KMS-11 (cell line): ENCODE measurements at regions not wholly inside any gene's neighbourhood (a gene's known extent, or its start where the extent isn't known, plus 50 kb on each side); places are given as distances from the start of the nearest gene placed in this dataset.

Experiments
- H2AFZ ChIP-seq: fragments of 200-600 bp; sonication (generic); 2 replicates; pipeline ENCODE4 v1.6.1; 2016; ENCODE audit warnings: antibody characterized with exemption, mixed run types, low read depth
- H3K27ac ChIP-seq: fragments of 200-600 bp; sonication (generic); 2 replicates; pipeline ENCODE4 v1.6.1; 2016; ENCODE audit warnings: mild to moderate bottlenecking, mixed run types
- H3K27me3 ChIP-seq: fragments of 200-600 bp; sonication (generic); 2 replicates; pipeline ENCODE4 v1.6.1; 2017; ENCODE audit warnings: mild to moderate bottlenecking, low read depth, mixed run types, moderate library complexity; ENCODE audit not compliant: insufficient read depth
- H3K36me3 ChIP-seq: fragments of 200-600 bp; sonication (generic); 2 replicates; pipeline ENCODE4 v1.6.1; 2017; ENCODE audit warnings: mild to moderate bottlenecking, mixed run types; ENCODE audit not compliant: insufficient read depth
- H3K4me1 ChIP-seq: fragments of 200-600 bp; sonication (generic); 2 replicates; pipeline ENCODE4 v1.6.1; 2016; ENCODE audit warnings: mild to moderate bottlenecking, low read depth, mixed run types; ENCODE audit not compliant: poor library complexity, severe bottlenecking
- H3K4me2 ChIP-seq: fragments of 200-600 bp; sonication (generic); 2 replicates; pipeline ENCODE4 v1.7.0; 2016; ENCODE audit warnings: mild to moderate bottlenecking, mixed run types
- H3K4me3 ChIP-seq: fragments of 200-600 bp; sonication (generic); IDR thresholded peaks from 2 replicates; pipeline ENCODE4 v1.6.1; 2017; ENCODE audit warnings: low read depth, low read length, mixed read lengths; ENCODE audit not compliant: insufficient read depth
- H3K79me2 ChIP-seq: fragments of 200-600 bp; sonication (generic); 2 replicates; pipeline ENCODE4 v1.6.1; 2016; ENCODE audit warnings: low read depth, mixed run types; ENCODE audit not compliant: insufficient read depth
- H3K9ac ChIP-seq: fragments of 200-600 bp; sonication (generic); 2 replicates; pipeline ENCODE4 v1.6.1; 2016; ENCODE audit warnings: mild to moderate bottlenecking, mixed run types
- H4K20me1 ChIP-seq: fragments of 200-600 bp; sonication (generic); 2 replicates; pipeline ENCODE4 v1.6.1; 2016; ENCODE audit warnings: mild to moderate bottlenecking, mixed run types; ENCODE audit not compliant: insufficient read depth
- CTCF ChIP-seq: fragments of 200-600 bp; sonication (generic); conservative IDR thresholded peaks from 2 replicates; pipeline ENCODE4 v1.6.1; 2017; ENCODE audit warnings: low read depth, mild to moderate bottlenecking, antibody characterized with exemption, low read length, moderate library complexity, mixed read lengths

DNA sequence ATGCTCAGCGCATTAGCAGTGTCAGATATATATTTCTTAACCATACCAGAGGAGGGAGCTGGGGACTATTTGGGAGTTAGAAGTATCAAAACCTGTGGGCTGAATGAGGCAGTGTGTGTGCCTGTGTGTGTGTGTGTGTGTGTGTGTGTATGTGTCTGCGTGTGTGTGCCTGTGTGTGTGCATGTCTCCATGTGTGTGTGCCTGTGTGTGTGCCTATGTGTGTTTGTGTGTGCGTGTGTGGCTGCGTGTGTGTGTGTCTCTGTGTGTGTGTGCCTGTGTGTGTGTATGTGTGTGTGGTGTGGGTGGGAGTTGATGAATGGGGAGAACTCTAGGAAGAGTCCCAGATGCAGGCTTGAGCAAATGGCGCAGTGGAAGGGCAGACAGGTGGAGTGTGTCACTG lies 92.9 kb downstream of the PAX1 start:
- no peak overlapping the region for H3K27ac ChIP-seq
- no peaks in the 10 kb centered on the region for H3K27me3 ChIP-seq
- H3K9ac ChIP-seq, result no peak overlapping the region
- no peaks in the 10 kb centered on the region for H3K36me3 ChIP-seq
- no peak overlapping the region for H2AFZ ChIP-seq
- no peak for TF ChIP-seq CTCF
- no peak overlapping the region for H3K4me2 ChIP-seq
- no peaks in the 10 kb centered on the region for H3K4me1 ChIP-seq
- H4K20me1 ChIP-seq, result no peaks in the 10 kb centered on the region
- no peak overlapping the region for H3K4me3 ChIP-seq
- no peaks in the 10 kb centered on the region for H3K79me2 ChIP-seq

DNA sequence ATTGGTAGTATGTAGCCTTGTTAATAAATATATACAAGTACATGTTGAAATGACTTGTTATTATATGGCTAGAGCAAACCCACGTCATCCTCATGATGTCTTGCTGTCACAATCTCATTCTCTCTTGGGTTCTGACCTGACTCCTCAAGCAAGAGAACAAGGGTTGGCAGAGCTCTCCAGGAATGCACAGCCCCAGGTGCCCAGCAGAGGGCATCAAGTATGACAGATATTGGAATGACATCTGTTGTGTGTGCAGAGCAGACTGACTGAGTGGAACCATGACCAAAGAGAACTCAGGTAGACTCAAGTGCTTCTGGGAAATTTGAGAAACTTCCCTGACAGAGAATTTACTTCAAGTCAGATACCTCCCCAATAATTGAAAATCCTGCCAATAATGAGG lies 90.6 kb downstream of the PAX1 start:
- Histone ChIP-seq H3K79me2 (no peaks in the 10 kb centered on the region), H4K20me1 (no peaks in the 10 kb centered on the region), H2AFZ (no peak overlapping the region), H3K4me1 (no peaks in the 10 kb centered on the region), H3K4me2 (no peak overlapping the region), H3K9ac (no peak overlapping the region), H3K36me3 (no peaks in the 10 kb centered on the region), H3K27ac (no peak overlapping the region), H3K4me3 (no peak overlapping the region), H3K27me3 (no peaks in the 10 kb centered on the region)
- TF ChIP-seq CTCF, result peak; percentile 47; the same call in 1 of the 2 replicates

DNA sequence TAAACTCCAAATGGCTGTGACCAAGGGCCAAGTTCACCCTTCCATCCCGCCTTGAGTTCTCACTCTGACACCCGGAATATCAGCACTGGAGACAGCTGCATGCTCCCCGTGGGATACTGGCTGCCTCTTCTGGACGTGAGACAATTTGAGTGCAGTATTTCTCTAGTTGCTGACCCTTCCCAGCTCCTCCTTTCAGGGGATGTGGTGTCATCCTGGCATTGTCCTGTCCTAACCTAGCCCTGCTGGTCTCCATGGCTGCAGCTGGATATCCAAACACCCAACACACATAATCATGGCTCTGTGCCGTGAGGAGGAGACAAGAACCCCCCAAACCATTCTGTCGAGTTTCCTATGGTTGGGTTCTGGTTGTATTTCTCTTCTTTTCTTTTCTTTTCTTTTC lies 82.6 kb downstream of the PAX1 start:
- H3K4me3 ChIP-seq, result no peak overlapping the region
- TF ChIP-seq CTCF, result no peak
- no peaks in the 10 kb centered on the region for H3K27me3 ChIP-seq
- H3K4me2 ChIP-seq, result no peak overlapping the region
- no peak overlapping the region for H2AFZ ChIP-seq
- H3K9ac ChIP-seq, result no peak overlapping the region
- no peak overlapping the region for H3K27ac ChIP-seq
- H3K79me2 ChIP-seq, result no peaks in the 10 kb centered on the region
- H4K20me1 ChIP-seq, result no peaks in the 10 kb centered on the region
- no peaks in the 10 kb centered on the region for H3K36me3 ChIP-seq
- no peaks in the 10 kb centered on the region for H3K4me1 ChIP-seq

DNA sequence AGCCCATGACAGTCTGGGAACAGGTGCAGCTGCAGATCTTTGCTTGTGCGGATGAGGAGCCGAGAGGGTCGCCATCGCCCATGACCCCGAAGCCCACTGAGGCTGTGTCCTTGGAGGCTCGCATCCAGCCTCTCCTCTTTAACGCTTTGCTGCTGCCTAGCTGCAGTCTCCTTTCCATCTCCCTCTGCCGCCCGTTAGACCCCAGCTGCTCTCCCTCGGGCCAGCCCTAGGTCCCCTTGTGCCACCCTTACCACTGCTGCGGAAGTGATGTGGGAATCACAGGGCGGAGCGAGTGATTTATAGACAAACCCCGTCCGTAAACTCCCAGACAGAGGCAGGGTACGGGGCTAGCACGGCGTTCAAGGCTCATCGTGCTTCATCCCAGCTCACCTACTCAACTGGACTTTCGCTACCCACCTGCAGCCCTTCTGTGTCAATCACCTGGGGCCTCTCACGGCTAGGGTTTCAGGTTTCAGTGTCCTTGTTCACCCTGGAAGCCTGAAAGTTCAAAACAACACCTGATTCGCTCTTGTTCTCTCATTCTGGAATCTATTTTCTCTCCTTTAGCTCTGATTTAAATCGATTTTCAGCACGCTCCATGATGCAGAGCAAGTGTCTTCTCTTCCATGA lies 76.1 kb downstream of the PAX1 start:
- no peaks in the 10 kb centered on the region for H3K79me2 ChIP-seq
- no peaks in the 10 kb centered on the region for H4K20me1 ChIP-seq
- H3K4me3 ChIP-seq, result no peak overlapping the region
- no peaks in the 10 kb centered on the region for H3K36me3 ChIP-seq
- no peak overlapping the region for H3K27ac ChIP-seq
- no peak overlapping the region for H2AFZ ChIP-seq
- no peak for TF ChIP-seq CTCF
- H3K4me1 ChIP-seq, result no peaks in the 10 kb centered on the region
- no peak overlapping the region for H3K4me2 ChIP-seq
- H3K27me3 ChIP-seq, result no peaks in the 10 kb centered on the region
- H3K9ac ChIP-seq, result no peak overlapping the region
